Cerebellar nuclear complex (tissue), 1 donor: ENCODE measurements at regions not wholly inside any gene's neighbourhood (a gene's known extent, or its start where the extent isn't known, plus 50 kb on each side); places are given as distances from the start of the nearest gene placed in this dataset.
"Not testable (repeated sequence)": the region's sequence is repeated elsewhere in the genome, so short reads cannot be mapped to it uniquely, and the experiment has no call there.

Experiments
- DNase-seq, 2 experiments: peaks; one replicate each; lab custom pipeline; 2025; lab: John Stamatoyannopoulos, UW

DNA sequence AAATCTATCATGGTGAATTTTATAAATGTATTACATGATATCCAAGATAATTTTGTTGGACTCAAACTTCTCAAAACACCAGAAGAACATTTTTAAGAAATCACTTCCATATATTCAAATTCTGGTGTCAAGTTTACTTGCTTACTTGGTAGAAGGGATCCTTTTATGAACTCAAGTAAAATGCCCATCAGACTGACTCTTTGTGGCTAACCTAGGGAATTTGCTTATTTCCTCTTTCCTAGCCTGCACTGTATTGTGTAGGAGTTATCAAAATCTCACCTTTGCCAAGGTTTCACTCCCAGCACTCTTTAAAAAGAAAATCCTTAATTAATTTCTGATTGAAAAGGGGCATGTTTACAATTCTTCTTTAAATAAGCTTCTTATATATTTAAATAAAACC, 196.5 kb downstream of the DUSP6 start:
- no peak for DNase-seq

DNA sequence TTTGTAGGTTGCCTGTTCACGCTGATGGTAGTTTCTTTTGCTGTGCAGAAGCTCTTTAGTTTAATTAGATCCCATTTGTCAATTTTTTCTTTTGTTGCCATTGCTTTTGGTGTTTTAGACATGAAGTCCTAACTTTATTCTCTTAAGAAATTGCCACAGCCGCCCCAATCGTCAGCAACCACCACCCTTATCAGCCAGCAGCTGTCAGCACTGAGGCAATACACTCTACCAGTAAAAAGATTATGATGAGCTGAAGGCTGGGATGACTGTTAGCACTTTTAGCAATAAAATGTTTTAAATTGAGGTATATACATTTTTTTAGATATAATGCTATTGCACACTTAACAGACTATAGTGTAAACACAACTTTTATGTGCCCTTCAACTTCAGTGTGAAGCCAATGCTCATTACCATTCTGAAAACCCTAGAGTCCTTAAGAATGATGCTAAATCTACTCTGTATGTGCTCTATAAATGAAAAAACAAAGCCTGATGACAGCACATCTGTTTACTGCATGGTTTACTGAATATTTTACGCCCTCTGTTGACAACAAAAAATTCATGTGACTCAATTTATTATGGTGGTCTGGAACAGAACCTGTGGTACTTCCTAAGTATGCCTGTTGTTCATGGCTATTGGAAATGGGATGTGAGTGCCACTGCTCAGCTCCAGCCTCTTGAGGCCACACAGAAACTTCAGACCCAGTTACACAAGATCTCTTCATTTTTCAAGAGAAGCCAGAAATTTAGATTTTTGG, 197.4 kb downstream of the DUSP6 start:
- DNase-seq = no peak

DNA sequence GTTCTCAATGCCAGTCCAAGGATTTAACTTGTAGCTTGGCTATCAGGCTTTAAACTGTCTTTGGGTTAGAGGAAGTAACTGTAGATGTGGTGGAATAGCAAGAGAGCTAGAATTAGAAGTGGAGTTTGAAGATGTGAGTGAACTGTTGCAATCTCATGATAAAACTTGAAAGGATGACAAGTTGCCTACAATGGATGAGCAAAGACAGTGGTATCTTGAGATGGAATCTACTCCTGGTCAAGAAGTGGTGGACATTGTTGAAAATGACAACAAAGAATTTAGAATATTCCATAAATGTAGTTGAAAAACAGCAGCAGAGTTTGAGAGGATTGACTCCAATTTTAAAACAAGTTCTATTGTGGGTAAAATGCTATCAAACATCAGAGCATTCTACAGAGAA, 199.0 kb downstream of the DUSP6 start:
- no peak for DNase-seq

- DNase-seq = no peak
Measured at GRCh38 chr12:89151536-89151935, 200.8 kb downstream of the DUSP6 start.

DNA sequence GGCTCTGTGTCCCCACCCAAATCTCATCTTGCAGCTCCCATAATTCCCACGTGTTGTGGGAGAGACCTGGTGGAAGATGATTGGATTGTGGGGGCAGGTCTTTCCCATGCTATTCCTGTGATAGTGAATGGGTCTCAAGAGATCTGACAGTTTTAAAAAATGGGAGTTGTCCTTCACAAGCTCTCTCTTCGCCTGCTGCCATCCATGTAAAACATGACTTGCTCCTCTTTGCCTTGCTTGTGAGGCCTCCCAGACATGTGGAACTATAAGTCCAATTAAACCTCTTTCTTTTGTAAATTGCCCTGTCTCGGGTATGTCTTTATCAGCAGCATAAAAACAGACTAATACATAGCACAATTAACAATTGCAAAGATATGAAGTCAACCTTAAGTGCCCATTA, 201.5 kb downstream of the DUSP6 start:
- DNase-seq = not testable (repeated sequence)

- DNase-seq = no peak
Measured at GRCh38 chr12:89140602-89141238, 211.6 kb downstream of the DUSP6 start.

DNA sequence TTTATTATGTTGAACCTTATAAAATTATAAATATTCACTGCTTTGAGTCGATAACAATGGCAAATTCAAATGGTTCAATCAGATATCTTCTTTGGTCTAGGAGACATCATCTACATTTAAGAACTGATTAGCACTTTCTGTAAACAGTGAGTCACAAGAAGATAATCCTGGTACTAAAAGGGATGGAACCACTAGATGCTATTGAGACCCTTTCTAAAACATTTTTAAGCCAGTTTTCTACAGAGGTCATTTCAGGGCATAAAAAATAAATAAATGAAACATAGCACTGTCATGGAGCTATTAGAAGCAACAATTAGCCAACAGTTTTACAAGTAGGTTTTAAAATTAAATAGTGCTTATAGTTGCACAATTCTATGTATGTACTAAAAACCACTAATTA, 212.2 kb downstream of the DUSP6 start:
- no peak for DNase-seq

DNA sequence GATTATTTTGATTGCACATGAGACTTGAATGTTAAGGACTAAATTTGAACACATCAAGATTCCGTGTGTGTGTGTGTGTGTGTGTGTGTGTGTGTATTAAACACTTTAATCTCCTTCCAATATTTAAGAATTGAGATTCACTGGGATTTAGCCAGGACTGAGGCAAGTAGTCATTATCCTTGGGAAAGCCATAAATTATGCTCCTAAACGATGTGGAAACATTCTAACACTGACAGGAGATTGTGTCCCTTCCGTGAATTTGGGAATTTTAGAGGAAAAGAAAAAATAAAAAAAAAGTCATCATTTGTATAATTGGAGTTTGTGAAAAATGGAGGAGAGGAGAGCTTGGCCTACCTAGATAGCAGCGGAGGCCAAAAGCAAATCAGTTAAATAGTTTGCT, 212.9 kb downstream of the DUSP6 start:
- no peak for DNase-seq

DNA sequence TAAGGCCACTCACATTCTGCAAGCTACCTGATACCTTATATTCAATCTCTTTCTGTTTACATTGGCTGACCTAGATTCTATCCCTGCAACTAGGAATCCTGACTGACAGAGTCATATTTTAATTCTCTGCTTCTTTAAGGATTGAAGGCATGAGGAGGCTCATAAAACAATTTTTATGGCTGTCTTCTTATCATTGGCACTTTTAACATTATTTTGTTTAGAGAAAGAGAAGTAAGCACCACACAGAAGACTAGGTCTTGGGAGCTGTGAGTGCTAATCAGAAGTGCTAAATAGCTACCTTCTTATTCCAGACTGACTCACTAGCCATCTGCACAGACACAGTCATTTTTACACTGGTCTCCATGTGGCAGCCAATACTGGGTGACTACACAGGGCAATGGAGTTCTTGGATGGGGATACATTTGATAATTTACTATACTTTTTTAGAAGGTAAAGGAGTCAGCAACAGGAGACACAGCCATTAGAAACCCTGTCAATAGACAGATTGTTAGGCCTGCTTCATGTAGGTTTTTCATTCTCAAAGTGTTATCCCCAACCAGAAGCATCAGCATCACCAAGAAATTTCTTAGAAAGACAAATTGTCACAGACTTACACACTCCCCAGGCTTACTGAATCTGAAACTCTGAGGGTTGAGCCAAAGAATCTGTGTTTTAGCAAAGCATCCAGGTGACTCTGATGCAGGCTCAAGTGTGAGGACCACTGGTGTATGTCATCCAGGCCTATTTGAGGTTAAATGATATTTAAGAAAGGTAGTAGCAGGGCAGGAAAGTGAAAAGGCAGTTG, 214.1 kb downstream of the DUSP6 start:
- DNase-seq = no peak

- DNase-seq = no peak
Measured at GRCh38 chr12:89135976-89136634, 216.2 kb downstream of the DUSP6 start.

- no peak for DNase-seq
Measured at GRCh38 chr12:89134213-89134770, 218.0 kb downstream of the DUSP6 start.

DNA sequence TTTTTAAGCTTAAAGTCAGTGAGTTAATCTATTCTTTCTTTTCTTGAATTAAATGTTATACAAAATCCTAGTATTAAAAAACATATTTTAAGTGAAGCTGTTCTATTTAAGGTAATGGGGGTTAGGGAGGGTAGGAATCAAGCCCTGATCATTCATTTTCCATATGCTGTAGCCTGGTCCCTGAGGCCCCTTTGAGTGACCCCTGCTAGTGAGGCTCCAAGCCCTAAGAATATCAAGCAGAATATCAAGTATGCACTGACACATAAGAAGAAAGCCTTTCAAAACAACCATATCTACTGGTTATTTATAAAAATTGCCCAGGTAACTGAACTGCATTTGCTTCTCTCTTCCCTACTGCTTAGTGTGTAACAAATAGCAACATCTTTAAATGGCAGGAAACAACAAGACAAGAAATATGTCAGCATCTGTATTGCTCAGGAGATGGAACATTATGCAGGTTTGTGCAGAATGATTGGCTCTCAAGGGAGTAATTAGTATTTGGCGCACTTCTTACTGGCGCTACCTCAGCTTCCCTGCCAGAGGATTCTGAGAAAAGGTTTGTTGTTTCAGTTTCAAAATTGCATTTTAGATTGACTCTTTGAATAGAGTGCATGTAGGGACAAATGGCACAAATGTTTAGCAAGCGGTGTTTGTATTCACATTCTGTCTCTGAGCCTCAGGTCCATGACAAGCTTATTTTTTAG, 223.0 kb downstream of the DUSP6 start:
- no peak for DNase-seq

DNA sequence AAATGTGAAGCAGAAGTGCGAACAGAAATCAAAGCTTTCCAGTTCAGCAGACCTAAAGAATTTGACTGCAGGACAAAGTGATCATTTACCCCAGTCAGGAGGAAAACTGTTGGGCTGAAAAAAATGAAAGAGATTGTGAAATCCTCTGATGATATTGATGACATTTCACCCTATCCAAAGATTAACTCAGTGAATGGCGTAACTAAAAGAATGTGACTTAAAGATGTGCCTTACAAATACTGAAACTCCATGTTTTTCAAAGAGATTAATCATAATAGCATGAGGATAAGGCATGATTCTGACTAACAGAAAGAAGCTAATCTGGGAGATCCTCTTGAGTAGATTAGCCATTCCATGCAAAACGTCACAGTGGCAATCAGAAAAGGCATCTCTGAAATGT, 225.6 kb downstream of the DUSP6 start:
- DNase-seq = no peak

DNA sequence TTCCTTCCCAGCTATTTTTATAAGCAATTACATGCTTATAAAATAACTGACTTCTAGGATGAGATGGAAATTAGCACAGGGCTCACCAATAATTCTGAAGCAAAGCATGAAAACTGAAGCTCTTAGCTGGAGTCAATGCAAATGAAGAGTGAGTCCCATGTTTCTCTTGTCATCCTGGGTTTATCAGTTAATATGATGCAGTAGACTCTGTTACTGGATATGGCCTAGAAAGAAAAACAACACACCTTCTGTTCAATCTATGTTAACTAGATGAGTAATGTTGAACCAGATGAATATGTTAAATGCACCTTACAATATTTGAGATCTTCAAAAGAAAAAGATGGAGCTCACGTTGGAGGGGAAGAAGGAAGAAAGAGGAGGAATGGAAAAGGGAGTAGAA, 229.4 kb downstream of the DUSP6 start:
- no peak for DNase-seq

DNA sequence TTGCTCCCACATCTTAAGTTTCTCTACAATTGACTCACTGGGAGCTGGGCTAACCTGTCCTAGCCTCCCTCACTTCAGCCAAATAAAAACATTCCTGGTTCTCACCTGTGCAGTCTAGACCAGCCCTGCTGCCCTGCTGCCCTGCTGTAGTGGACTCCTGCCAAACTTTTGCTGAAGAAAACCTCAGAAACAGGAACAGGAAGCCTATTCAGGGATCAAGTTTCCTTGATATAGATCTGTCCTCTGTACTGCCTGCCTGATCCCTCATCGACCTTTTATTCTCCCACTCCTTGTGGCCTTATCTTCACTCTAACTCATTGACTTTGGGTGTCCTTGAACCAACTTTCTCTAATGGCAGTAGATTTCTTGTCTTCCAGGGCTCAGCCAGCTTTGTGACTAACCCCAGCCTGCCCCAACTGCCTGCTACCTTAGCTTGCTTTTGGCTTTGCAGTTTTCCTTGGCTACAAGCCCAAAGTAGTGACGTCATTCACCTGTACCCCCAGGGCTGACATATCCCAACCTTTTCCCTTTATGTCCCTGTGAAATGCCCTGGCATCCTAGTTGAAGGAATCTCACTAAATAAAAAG, 234.8 kb downstream of the DUSP6 start:
- no peak for DNase-seq

- no peak for DNase-seq
Measured at GRCh38 chr12:89111964-89112363, 240.3 kb downstream of the DUSP6 start.

DNA sequence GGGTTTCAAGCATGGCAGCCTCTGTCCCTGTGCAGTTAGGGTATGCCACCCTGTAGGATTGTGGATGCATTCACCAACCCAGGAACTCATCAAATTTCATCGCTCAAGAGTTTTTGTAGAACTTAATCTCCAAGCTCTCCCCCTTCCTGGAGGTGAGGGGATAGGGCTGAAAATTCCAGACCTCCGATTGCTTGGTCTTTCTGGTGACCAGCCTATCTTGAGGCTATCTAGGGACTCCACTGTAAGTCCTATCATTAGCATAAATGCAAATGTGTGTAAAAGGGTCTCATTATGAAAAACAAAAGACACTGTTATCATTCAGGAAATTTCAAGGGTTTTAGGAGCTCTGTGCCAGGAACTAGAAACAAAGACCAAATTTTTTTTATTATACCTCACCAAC, 244.0 kb downstream of the DUSP6 start:
- no peak for DNase-seq

DNA sequence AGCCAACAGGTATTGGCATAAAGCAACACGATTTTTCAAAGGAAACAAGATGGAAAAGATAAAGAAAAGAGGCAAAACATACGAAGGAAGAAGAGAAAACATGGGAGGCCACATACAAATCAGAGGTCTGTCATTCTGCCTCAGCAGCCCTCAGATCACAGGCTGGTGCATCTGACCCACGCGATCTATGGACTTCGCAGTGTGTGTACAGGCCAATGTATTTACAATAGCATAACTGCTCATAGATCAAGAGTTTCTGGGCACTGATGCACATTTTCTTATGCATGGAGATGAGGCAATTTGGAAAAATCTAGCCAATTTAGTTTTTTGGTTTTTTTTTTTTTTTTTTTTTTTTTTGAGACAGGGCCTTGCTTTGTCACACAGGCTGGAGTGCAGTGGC, 245.4 kb downstream of the DUSP6 start:
- DNase-seq = no peak

DNA sequence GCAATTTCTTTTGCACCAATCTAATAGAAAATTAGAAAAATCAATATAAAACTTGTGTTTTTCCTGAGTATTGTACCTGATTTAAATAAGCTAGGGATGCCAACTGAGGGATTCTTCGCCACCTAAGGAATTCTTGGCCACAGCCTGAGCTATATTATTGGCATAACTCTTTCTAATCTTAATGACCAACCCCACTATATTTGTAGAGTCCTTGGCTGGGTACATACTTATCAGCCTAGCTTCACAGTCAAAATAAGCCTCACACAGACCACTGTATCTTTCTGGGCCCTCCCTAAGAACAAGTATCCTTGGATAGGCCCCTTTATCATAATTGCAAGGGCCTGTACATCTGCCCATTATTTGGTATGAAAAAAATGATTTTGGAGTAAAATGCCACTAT, 247.1 kb downstream of the DUSP6 start:
- no peak for DNase-seq

- no peak for DNase-seq
Measured at GRCh38 chr12:89103831-89104230, 248.5 kb downstream of the DUSP6 start.

- no peak for DNase-seq
Measured at GRCh38 chr12:89101440-89101839, 250.9 kb downstream of the DUSP6 start.
